C4-2B (cell line): ENCODE measurements at regions not wholly inside any gene's neighbourhood (a gene's known extent, or its start where the extent isn't known, plus 50 kb on each side); places are given as distances from the start of the nearest gene placed in this dataset.

Source experiments
- CTCF ChIP-seq: fragments of 450-650 bp; conservative IDR thresholded peaks from 2 replicates; pipeline ENCODE4 v1.5.1; 2017; ENCODE audit warnings: mild to moderate bottlenecking
- ZFX ChIP-seq: fragments of 450-650 bp; IDR thresholded peaks from 2 replicates; pipeline ENCODE4 v1.6.1; 2017

- TF ChIP-seq CTCF (no peak), ZFX (no peak)
Measured at GRCh38 chr15:70222606-70223005, 124.9 kb upstream of the TLE3 start.
